GM21737 (cell line): ENCODE measurements at regions not wholly inside any gene's neighbourhood (a gene's known extent, or its start where the extent isn't known, plus 50 kb on each side); places are given as distances from the start of the nearest gene placed in this dataset.
"Not testable (repeated sequence)": the region's sequence is repeated elsewhere in the genome, so short reads cannot be mapped to it uniquely, and the experiment has no call there.

Experiments used
- ATAC-seq: cut with Tn5 transposase; IDR thresholded peaks from one replicate; pipeline ENCODE4 v1.9.1; 2021; ENCODE audit warnings: mild to moderate bottlenecking, moderate library complexity; ENCODE audit not compliant: unreplicated experiment

GRCh38 chr4:141340458-141340857 is 119.8 kb downstream of the ZNF330 start:
- ATAC-seq, result no peak

- ATAC-seq, result no peak
Measured at GRCh38 chr4:141346144-141346543, 125.4 kb downstream of the ZNF330 start.

GRCh38 chr4:141347684-141348083 is 127.0 kb downstream of the ZNF330 start:
- no peak for ATAC-seq

GRCh38 chr4:141348125-141348524 is 127.4 kb downstream of the ZNF330 start:
- ATAC-seq, result no peak

- no peak for ATAC-seq
Measured at GRCh38 chr4:141348573-141348972, 127.9 kb downstream of the ZNF330 start.

GRCh38 chr4:141349236-141349635 is 128.5 kb downstream of the ZNF330 start:
- ATAC-seq, result no peak

GRCh38 chr4:141350122-141350905 is 129.6 kb downstream of the ZNF330 start:
- no peak for ATAC-seq

- no peak for ATAC-seq
Measured at GRCh38 chr4:141352331-141352730, 131.6 kb downstream of the ZNF330 start.

- no peak for ATAC-seq
Measured at GRCh38 chr4:141352909-141353525, 132.3 kb downstream of the ZNF330 start.

GRCh38 chr4:141356321-141356962 is 135.7 kb downstream of the ZNF330 start:
- ATAC-seq, result no peak

- ATAC-seq, result no peak
Measured at GRCh38 chr4:141356963-141357335, 136.3 kb downstream of the ZNF330 start.

- not testable (repeated sequence) for ATAC-seq
Measured at GRCh38 chr4:141368241-141368640, 147.5 kb downstream of the ZNF330 start.

GRCh38 chr4:141371206-141371605 is 150.5 kb downstream of the ZNF330 start:
- no peak for ATAC-seq

GRCh38 chr4:141375855-141376254 is 155.2 kb downstream of the ZNF330 start:
- no peak for ATAC-seq

- no peak for ATAC-seq
Measured at GRCh38 chr4:141376769-141377168, 156.1 kb downstream of the ZNF330 start.

- ATAC-seq, result no peak
Measured at GRCh38 chr4:141387299-141387698, 166.6 kb downstream of the ZNF330 start.

GRCh38 chr4:141388481-141388880 is 167.8 kb downstream of the ZNF330 start:
- no peak for ATAC-seq

GRCh38 chr4:141389649-141390048 is 169.0 kb downstream of the ZNF330 start:
- ATAC-seq, result no peak

GRCh38 chr4:141390571-141390970 is 169.9 kb downstream of the ZNF330 start:
- ATAC-seq, result no peak

GRCh38 chr4:141391293-141391692 is 170.6 kb downstream of the ZNF330 start:
- no peak for ATAC-seq

GRCh38 chr4:141391771-141392170 is 171.1 kb downstream of the ZNF330 start:
- ATAC-seq, result no peak

- ATAC-seq, result no peak
Measured at GRCh38 chr4:141395246-141395830, 174.6 kb downstream of the ZNF330 start.
